IMR-90 (cell line): ENCODE measurements at regions not wholly inside any gene's neighbourhood (a gene's known extent, or its start where the extent isn't known, plus 50 kb on each side); places are given as distances from the start of the nearest gene placed in this dataset.

ENCODE experiments used
- ATAC-seq: fragments of 200-7000 bp; cut with Tn5 transposase; 2 replicates; pipeline ENCODE4 v1.9.1; 2020; ENCODE audit warnings: low read depth, mild to moderate bottlenecking, moderate library complexity
- BruUV-seq: library from RNA; stranded (reverse); fragments of 400-500 nt; replicated peaks from 2 replicates; lab custom pipeline; 2021; lab: Mats Ljungman, UMichigan
- CTCF ChIA-PET: fragments of 300-600 bp; formaldehyde crosslinking; extraction: SDS; loops from one replicate; lab custom pipeline; 2021; ENCODE audit warnings: antibody characterized with exemption; lab: Yijun Ruan, JAX
- POLR2A ChIA-PET: fragments of 300-600 bp; sonication (Branson Sonifier 250); formaldehyde crosslinking; loops from one replicate; lab custom pipeline; 2022; ENCODE audit warnings: antibody characterized with exemption; ENCODE audit not compliant: unreplicated experiment; lab: Charles Lee
- DNase-seq: peaks from one replicate; pipeline ENCODE4 v3.0.0; 2013
- H2AFZ ChIP-seq: replicated peaks from 2 replicates; pipeline ENCODE3; 2013; ENCODE audit warnings: low read length, mild to moderate bottlenecking; ENCODE audit not compliant: poor library complexity
- H2AK5ac ChIP-seq: 2 replicates; pipeline ENCODE4 v1.6.1; 2013; ENCODE audit warnings: low read depth, low read length, inconsistent platforms
- H2AK9ac ChIP-seq: replicated peaks from 2 replicates; pipeline ENCODE3; 2013; ENCODE audit warnings: mild to moderate bottlenecking, low read depth, low read length, moderate library complexity; ENCODE audit not compliant: poor library complexity
- H2BK120ac ChIP-seq: 2 replicates; pipeline ENCODE4 v1.6.1; 2013; ENCODE audit warnings: low read depth, low read length, inconsistent platforms
- H2BK15ac ChIP-seq: 3 replicates; pipeline ENCODE4 v1.6.1; 2013; ENCODE audit warnings: low read depth, low read length, inconsistent platforms
- H2BK20ac ChIP-seq: 2 replicates; pipeline ENCODE4 v1.6.1; 2013; ENCODE audit warnings: low read depth, mild to moderate bottlenecking, inconsistent platforms, low read length, moderate library complexity
- H2BK5ac ChIP-seq: 2 replicates; pipeline ENCODE4 v1.6.1; 2013; ENCODE audit warnings: mild to moderate bottlenecking, low read depth, low read length, inconsistent platforms; ENCODE audit not compliant: poor library complexity, severe bottlenecking
- H3K14ac ChIP-seq: replicated peaks from 2 replicates; pipeline ENCODE4 v1.6.1; 2013; ENCODE audit warnings: low read depth, low read length, inconsistent platforms
- H3K18ac ChIP-seq: 2 replicates; pipeline ENCODE4 v1.6.1; 2013; ENCODE audit warnings: low read depth, low read length, control low read depth
- H3K23ac ChIP-seq: 2 replicates; pipeline ENCODE4 v1.6.1; 2013; ENCODE audit warnings: low read depth, low read length, inconsistent platforms
- H3K27ac ChIP-seq: 2 replicates; pipeline ENCODE4 v1.5.1; 2013; ENCODE audit warnings: mild to moderate bottlenecking, control low read depth, low read length; ENCODE audit not compliant: insufficient read depth
- H3K27me3 ChIP-seq: 2 replicates; pipeline ENCODE4 v1.6.1; 2013; ENCODE audit warnings: low read length; ENCODE audit not compliant: control insufficient read depth, insufficient read depth
- H3K36me3 ChIP-seq: 2 replicates; pipeline ENCODE4 v1.6.1; 2013; ENCODE audit warnings: low read length, mixed read lengths; ENCODE audit not compliant: control insufficient read depth, insufficient read depth
- H3K4ac ChIP-seq: 2 replicates; pipeline ENCODE4 v1.6.1; 2013; ENCODE audit warnings: low read depth, low read length, inconsistent platforms
- H3K4me1 ChIP-seq: 2 replicates; pipeline ENCODE4 v1.6.1; 2013; ENCODE audit warnings: low read length, mixed read lengths; ENCODE audit not compliant: control insufficient read depth, insufficient read depth
- H3K4me2 ChIP-seq: 2 replicates; pipeline ENCODE4 v1.6.1; 2013; ENCODE audit warnings: low read depth, mild to moderate bottlenecking, control low read depth, low read length, moderate library complexity
- H3K4me3 ChIP-seq: 2 replicates; pipeline ENCODE4 v1.5.1; 2013; ENCODE audit warnings: low read depth, mild to moderate bottlenecking, control low read depth, low read length, moderate library complexity; ENCODE audit not compliant: insufficient read depth
- H3K56ac ChIP-seq: 2 replicates; pipeline ENCODE4 v1.6.1; 2013; ENCODE audit warnings: low read length, inconsistent platforms; ENCODE audit not compliant: insufficient read depth; ENCODE audit errors: extremely low read depth
- H3K79me1 ChIP-seq, 2 experiments: 2 replicates each; pipeline ENCODE4 v1.6.1; 2013; ENCODE audit warnings: low read length in 2 of 2, inconsistent platforms in 1 of 2, low read depth in 1 of 2
- H3K9ac ChIP-seq: 2 replicates; pipeline ENCODE4 v1.6.1; 2013; ENCODE audit warnings: low read depth, low read length, control low read depth
- H3K9me1 ChIP-seq: 2 replicates; pipeline ENCODE4 v1.6.1; 2013; ENCODE audit warnings: low read length, inconsistent platforms; ENCODE audit not compliant: insufficient read depth
- H3K9me3 ChIP-seq: 2 replicates; pipeline ENCODE4 v1.6.1; 2013; ENCODE audit warnings: low read length; ENCODE audit not compliant: control insufficient read depth, insufficient read depth
- H4K20me1 ChIP-seq: 2 replicates; pipeline ENCODE4 v1.6.1; 2013; ENCODE audit warnings: low read length, inconsistent platforms; ENCODE audit not compliant: insufficient read depth
- H4K5ac ChIP-seq: 2 replicates; pipeline ENCODE4 v1.6.1; 2013; ENCODE audit warnings: mild to moderate bottlenecking, low read depth, low read length, control low read depth
- H4K8ac ChIP-seq, 2 experiments: 2 replicates each; pipeline ENCODE4 v1.6.1; 2013; ENCODE audit warnings: low read depth in 2 of 2, low read length in 2 of 2, control low read depth in 1 of 2, inconsistent platforms in 1 of 2
- H4K91ac ChIP-seq: 2 replicates; pipeline ENCODE4 v1.6.1; 2013; ENCODE audit warnings: low read depth, low read length, inconsistent platforms; ENCODE audit not compliant: insufficient read depth
- CEBPB ChIP-seq: IDR thresholded peaks from 2 replicates; pipeline ENCODE4 v1.6.1; 2012; ENCODE audit warnings: low read depth, low read length, improper control_type of control experiment
- CHD1 ChIP-seq: IDR thresholded peaks from 2 replicates; pipeline ENCODE4 v1.6.1; 2012; ENCODE audit warnings: low read depth, low read length, improper control_type of control experiment
- FOS ChIP-seq: fragments of 150-350 bp; IDR thresholded peaks from 2 replicates; pipeline ENCODE4 v1.6.1; 2016; ENCODE audit warnings: low read depth, low read length
- MAFK ChIP-seq: IDR thresholded peaks from 2 replicates; pipeline ENCODE4 v1.6.1; 2012; ENCODE audit warnings: low read depth, low read length, improper control_type of control experiment
- MAZ ChIP-seq: IDR thresholded peaks from 2 replicates; pipeline ENCODE4 v1.6.1; 2012; ENCODE audit warnings: low read depth, mild to moderate bottlenecking, low read length, improper control_type of control experiment, moderate library complexity, borderline replicate concordance
- MXI1 ChIP-seq: IDR thresholded peaks from 2 replicates; pipeline ENCODE4 v1.6.1; 2012; ENCODE audit warnings: low read depth, mild to moderate bottlenecking, low read length, moderate library complexity, borderline replicate concordance
- NFE2L2 ChIP-seq: fragments of 150-350 bp; IDR thresholded peaks from 2 replicates; pipeline ENCODE4 v1.6.1; 2016; ENCODE audit warnings: low read depth, mild to moderate bottlenecking, low read length
- RAD21 ChIP-seq: IDR thresholded peaks from 2 replicates; pipeline ENCODE4 v1.6.1; 2012; ENCODE audit warnings: low read length, improper control_type of control experiment
- RFX5 ChIP-seq: IDR thresholded peaks from 2 replicates; pipeline ENCODE4 v1.8.0; 2012; ENCODE audit warnings: low read depth, mild to moderate bottlenecking, low read length, moderate library complexity
- SMC3 ChIP-seq: fragments of 150-350 bp; IDR thresholded peaks from 2 replicates; pipeline ENCODE4 v1.6.1; 2016; ENCODE audit warnings: low read depth, mild to moderate bottlenecking, antibody characterized with exemption, low read length, moderate library complexity
- WGBS, 2 experiments: methylation state at CpG; one replicate each; pipeline versions ENCODE4 v1.1.5 to v1.1.7; 2013; ENCODE audit warnings: missing lambda C conversion rate in 2 of 2; ENCODE audit not compliant: insufficient read length in 1 of 2; ENCODE audit errors: extremely low coverage in 2 of 2; 5-methylcytosine and 5-hydroxymethylcytosine counted together
- dilution Hi-C: fragments of 300-500 bp; cut with HindIII; formaldehyde crosslinking; loops from one replicate; pipeline ENCODE4 v1.14.3; 2018; ENCODE audit warnings: low sequenced_read_pairs; ENCODE audit not compliant: unreplicated experiment
- in situ Hi-C: fragments of 300-500 bp; cut with MboI; formaldehyde crosslinking; loops from 3 replicates; pipeline ENCODE4 v1.14.3; 2019; ENCODE audit warnings: low sequenced_read_pairs, inconsistent platforms, mixed read lengths
- intact Hi-C: fragments of 100-400 bp; cut with micrococcal nuclease; formaldehyde crosslinking; loops from 2 replicates; pipeline ENCODE4 v1.10.0; 2022
- TF ChIP-seq, protein P1 (sequence below): fragments of 150-350 bp; IDR thresholded peaks from 2 replicates; pipeline ENCODE4 v1.6.1; 2016; ENCODE audit warnings: low read depth, mild to moderate bottlenecking, low read length, moderate library complexity, borderline replicate concordance
- TF ChIP-seq, protein P2 (sequence below): fragments of 150-350 bp; IDR thresholded peaks from 2 replicates; pipeline ENCODE4 v1.6.1; 2017; ENCODE audit warnings: mild to moderate bottlenecking, antibody characterized with exemption, low read length, low read depth
- TF ChIP-seq, protein P3 (sequence below): conservative IDR thresholded peaks from 2 replicates; pipeline ENCODE4 v1.5.1; 2012; ENCODE audit warnings: mild to moderate bottlenecking, low read depth, low read length, improper control_type of control experiment

DNA sequence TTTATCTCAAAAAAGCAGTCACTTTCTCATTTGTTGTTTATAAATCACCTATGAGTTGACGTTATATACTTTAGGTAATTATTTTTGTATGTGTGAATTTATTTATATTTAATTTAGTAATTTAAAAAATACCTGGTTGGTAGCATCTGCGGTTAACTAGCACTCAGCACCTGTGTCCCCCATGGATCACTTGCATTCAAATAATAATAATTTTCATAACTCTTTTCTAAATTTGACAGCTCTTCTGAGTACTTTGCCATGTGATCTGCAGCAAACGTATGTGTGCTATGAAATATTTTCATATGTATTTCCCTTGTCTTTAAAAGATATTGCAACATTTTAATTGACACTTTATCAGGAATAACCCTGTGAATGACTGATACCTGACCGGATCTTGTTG, 88.1 kb downstream of the CMPK2 start:
- POLR2A ChIA-PET: no interaction called here
- WGBS, 2 experiments: no CpG with 5 or more reads among the region's 4 CpGs
- in situ Hi-C loops: loop anchor here (5.0 kb wide), 1 partner anchor 425 kb away; no protein-coding TSS in a partner anchor

More for the DNA sequence above, 88.1 kb downstream of the CMPK2 start:
- Histone ChIP-seq H3K36me3 (no peaks in the 10 kb centered on the region), H3K18ac (no peak overlapping the region), H4K5ac (no peak overlapping the region), H3K79me1 (no peaks in the 10 kb centered on the region), H3K27me3 (no peaks in the 10 kb centered on the region), H2AK5ac (no peak overlapping the region), H2BK120ac (no peak overlapping the region), H3K4ac (no peak overlapping the region), H2BK5ac (no peak overlapping the region), H2BK15ac (no peak overlapping the region), H3K4me1 (peaks cover 2% of the 10 kb centered on the region; the same call in 1 of the 2 replicates), H3K4me2 (no peak overlapping the region), H2AK9ac (no peak overlapping the region), H3K56ac (no peak overlapping the region), H2AFZ (no peak overlapping the region), H3K14ac (no peak overlapping the region), H3K27ac (no peak overlapping the region), H3K9me3 (no peaks in the 10 kb centered on the region), H4K8ac (no peak overlapping the region), H2BK20ac (no peak overlapping the region), H4K20me1 (no peaks in the 10 kb centered on the region), H3K9ac (no peak overlapping the region), H4K91ac (no peak overlapping the region), H3K9me1 (no peaks in the 10 kb centered on the region), H3K23ac (no peak overlapping the region), H3K4me3 (no peak overlapping the region)
- no peak for ATAC-seq
- no peak for TF ChIP-seq RFX5
- TF ChIP-seq MXI1: no peak
- TF ChIP-seq CHD1: no peak
- TF ChIP-seq CEBPB: no peak
- TF ChIP-seq, protein P1, sequence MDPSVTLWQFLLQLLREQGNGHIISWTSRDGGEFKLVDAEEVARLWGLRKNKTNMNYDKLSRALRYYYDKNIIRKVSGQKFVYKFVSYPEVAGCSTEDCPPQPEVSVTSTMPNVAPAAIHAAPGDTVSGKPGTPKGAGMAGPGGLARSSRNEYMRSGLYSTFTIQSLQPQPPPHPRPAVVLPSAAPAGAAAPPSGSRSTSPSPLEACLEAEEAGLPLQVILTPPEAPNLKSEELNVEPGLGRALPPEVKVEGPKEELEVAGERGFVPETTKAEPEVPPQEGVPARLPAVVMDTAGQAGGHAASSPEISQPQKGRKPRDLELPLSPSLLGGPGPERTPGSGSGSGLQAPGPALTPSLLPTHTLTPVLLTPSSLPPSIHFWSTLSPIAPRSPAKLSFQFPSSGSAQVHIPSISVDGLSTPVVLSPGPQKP: no peak
- TF ChIP-seq, protein P2, sequence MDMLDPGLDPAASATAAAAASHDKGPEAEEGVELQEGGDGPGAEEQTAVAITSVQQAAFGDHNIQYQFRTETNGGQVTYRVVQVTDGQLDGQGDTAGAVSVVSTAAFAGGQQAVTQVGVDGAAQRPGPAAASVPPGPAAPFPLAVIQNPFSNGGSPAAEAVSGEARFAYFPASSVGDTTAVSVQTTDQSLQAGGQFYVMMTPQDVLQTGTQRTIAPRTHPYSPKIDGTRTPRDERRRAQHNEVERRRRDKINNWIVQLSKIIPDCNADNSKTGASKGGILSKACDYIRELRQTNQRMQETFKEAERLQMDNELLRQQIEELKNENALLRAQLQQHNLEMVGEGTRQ: no peak
- TF ChIP-seq RAD21: no peak
- TF ChIP-seq MAZ: no peak
- no peak for TF ChIP-seq FOS
- no peak for TF ChIP-seq NFE2L2
- no peak for TF ChIP-seq SMC3
- TF ChIP-seq MAFK: no peak
- TF ChIP-seq, protein P3, sequence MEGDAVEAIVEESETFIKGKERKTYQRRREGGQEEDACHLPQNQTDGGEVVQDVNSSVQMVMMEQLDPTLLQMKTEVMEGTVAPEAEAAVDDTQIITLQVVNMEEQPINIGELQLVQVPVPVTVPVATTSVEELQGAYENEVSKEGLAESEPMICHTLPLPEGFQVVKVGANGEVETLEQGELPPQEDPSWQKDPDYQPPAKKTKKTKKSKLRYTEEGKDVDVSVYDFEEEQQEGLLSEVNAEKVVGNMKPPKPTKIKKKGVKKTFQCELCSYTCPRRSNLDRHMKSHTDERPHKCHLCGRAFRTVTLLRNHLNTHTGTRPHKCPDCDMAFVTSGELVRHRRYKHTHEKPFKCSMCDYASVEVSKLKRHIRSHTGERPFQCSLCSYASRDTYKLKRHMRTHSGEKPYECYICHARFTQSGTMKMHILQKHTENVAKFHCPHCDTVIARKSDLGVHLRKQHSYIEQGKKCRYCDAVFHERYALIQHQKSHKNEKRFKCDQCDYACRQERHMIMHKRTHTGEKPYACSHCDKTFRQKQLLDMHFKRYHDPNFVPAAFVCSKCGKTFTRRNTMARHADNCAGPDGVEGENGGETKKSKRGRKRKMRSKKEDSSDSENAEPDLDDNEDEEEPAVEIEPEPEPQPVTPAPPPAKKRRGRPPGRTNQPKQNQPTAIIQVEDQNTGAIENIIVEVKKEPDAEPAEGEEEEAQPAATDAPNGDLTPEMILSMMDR: no peak
- CTCF ChIA-PET: no interaction called here
- intact Hi-C loops: loop anchor here (10.0 kb wide), 2 partner anchors 593 to 863 kb away; no protein-coding TSS in a partner anchor
- DNase-seq: no peak
- BruUV-seq: no TSS peak
- dilution Hi-C loops: no loop called here
